ENCODE measurements at regions not wholly inside any gene's neighbourhood (a gene's known extent, or its start where the extent isn't known, plus 50 kb on each side); places are given as distances from the start of the nearest gene placed in this dataset.

- TF ChIP-seq EZH2phosphoT487 (IDR thresholded peaks at IDR 0.05; ENCODE audit: unreplicated experiment): no peak
- TF ChIP-seq POLR2AphosphoS5 (IDR thresholded peaks at IDR 0.05; ENCODE audit: low read depth): no peak
- TF ChIP-seq EZH2 (IDR thresholded peaks at IDR 0.05; ENCODE audit: low read depth, unreplicated experiment): no peak
- TF ChIP-seq STAT1 (IDR thresholded peaks at IDR 0.05; ENCODE audit: unreplicated experiment): no peak
- TF ChIP-seq NANOG (IDR thresholded peaks at IDR 0.05; ENCODE audit: borderline replicate concordance): no peak
- no peak for TF ChIP-seq REST (IDR thresholded peaks at IDR 0.05; ENCODE audit: unreplicated experiment)
- TF ChIP-seq CTCF (conservative IDR thresholded peaks at IDR 0.05; ENCODE audit: low read depth in 2 of 2): no peak
- no peak for TF ChIP-seq ZNF331 (CRISPR knock-in tag; IDR thresholded peaks at IDR 0.05; ENCODE audit: low read depth)
- TF ChIP-seq CREB1 (CRISPR knock-in tag; IDR thresholded peaks at IDR 0.05; ENCODE audit: low read depth): no peak
- TF ChIP-seq JUNB (IDR thresholded peaks at IDR 0.05; ENCODE audit: unreplicated experiment): no peak
- no peak for TF ChIP-seq ETS1 (IDR thresholded peaks at IDR 0.05)
- no peak for TF ChIP-seq ZNF462 (CRISPR knock-in tag; IDR thresholded peaks at IDR 0.05)
- Mint-ChIP-seq H3K4me1 (peaks cover 5% of the 10 kb centered on the region), H3K36me3 (ENCODE audit: low read depth) (no peaks in the 10 kb centered on the region; the same call in 2 of the 3 replicates), H3K4me3 (no peak overlapping the region), H3K27ac (no peak overlapping the region), H3K27me3 (ENCODE audit: insufficient read depth, low read depth, poor library complexity) (peaks cover 2% of the 10 kb centered on the region), H3K9me3 (peaks cover 57% of the 10 kb centered on the region)
- Histone ChIP-seq H3K79me2 (replicated peaks; ENCODE audit: insufficient read depth) (no peaks in the 10 kb centered on the region), H2AFZ (no peak overlapping the region), H3K27ac (ENCODE audit: low read depth) (no peak overlapping the region), H3K36me3 (ENCODE audit: insufficient read depth) (no peaks in the 10 kb centered on the region), H3K4me1 (ENCODE audit: insufficient read depth) (peaks cover 11% of the 10 kb centered on the region), H3K4me2 (no peak overlapping the region), H4K20me1 (replicated peaks; ENCODE audit: insufficient read depth) (no peaks in the 10 kb centered on the region), H3K4me3 (no peak overlapping the region), H3K27me3 (ENCODE audit: insufficient read depth) (no peaks in the 10 kb centered on the region), H3F3A (replicated peaks; ENCODE audit: low read depth) (no peaks in the 10 kb centered on the region), H3K9me2 (ENCODE audit: insufficient read depth) (0 out of 2 replicates have a peak, but pooled peaks cover 2% of the 10 kb centered on the region)
- ATAC-seq (no peak), DNase-seq (ENCODE audit: low spot score) (no peak)
Observed at GRCh38 chr9:117775591-117775990, 71.4 kb downstream of the TLR4 start.

Data from GM23338 (cell line).